ENCODE measurements at regions not wholly inside any gene's neighbourhood (a gene's known extent, or its start where the extent isn't known, plus 50 kb on each side); places are given as distances from the start of the nearest gene placed in this dataset.

DNA sequence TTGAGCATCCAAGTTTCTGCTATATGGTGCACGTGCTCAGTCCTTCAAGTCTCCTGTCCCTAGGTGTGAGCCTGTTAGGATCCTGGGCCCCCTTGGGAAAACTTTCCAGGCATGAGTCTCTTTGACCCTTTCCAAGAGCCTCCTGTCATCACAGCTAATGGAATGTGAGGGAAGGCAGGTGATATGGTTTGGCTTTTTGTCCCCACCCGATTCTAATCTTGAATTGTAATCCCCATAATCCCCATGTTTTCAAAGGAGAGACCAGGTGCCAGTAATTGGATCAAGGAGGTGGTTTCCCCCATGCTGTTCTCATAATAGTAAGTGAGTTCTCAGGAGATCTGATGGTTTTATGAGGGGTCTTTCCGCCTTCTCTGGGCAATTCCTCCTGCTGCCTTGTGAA is 265.5 kb downstream of the ATP23 start:
- Histone ChIP-seq H3K4me1 (ENCODE audit: insufficient read depth, insufficient read length) (no peaks in the 10 kb centered on the region), H3K9me3 (ENCODE audit: insufficient read depth, low read length) (no peaks in the 10 kb centered on the region), H3K9ac (ENCODE audit: insufficient read length, low read depth) (no peak overlapping the region), H3K27me3 (ENCODE audit: insufficient read depth, insufficient read length) (no peaks in the 10 kb centered on the region), H3K36me3 (ENCODE audit: insufficient read depth, insufficient read length, low read length) (no peaks in the 10 kb centered on the region), H3K4me3 (ENCODE audit: insufficient read length, low read depth) (no peak overlapping the region)
- no peak for DNase-seq (ENCODE audit: low read depth, low spot score)
- TF ChIP-seq SUZ12 (IDR thresholded peaks at IDR 0.05; ENCODE audit: extremely low read depth, insufficient read depth, insufficient read length) (no peak), YY1 (IDR thresholded peaks at IDR 0.05; ENCODE audit: insufficient read depth, insufficient read length) (no peak)

DNA sequence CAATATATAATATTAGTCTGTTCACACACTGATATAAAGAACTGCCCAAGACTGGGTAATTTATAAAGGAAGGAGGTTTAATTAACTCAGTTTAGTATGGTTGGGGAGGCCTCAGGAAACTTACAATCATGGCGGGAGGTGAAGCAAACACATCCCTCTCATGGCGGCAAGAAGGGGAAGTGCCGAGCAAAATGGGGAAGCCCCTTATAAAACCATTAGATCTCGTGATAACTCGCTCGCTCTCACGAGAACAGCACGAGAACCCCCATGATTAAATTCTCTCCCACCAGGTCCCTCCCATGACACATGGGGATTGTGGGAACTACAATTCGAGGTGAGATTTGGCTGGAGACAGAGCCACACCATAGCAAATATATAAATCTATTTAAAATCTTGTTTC is 269.8 kb downstream of the ATP23 start:
- Histone ChIP-seq H3K9ac (ENCODE audit: insufficient read length, low read depth) (no peak overlapping the region), H3K4me3 (ENCODE audit: insufficient read length, low read depth) (no peak overlapping the region), H3K36me3 (ENCODE audit: insufficient read depth, insufficient read length, low read length) (no peaks in the 10 kb centered on the region), H3K9me3 (ENCODE audit: insufficient read depth, low read length) (no peaks in the 10 kb centered on the region), H3K27me3 (ENCODE audit: insufficient read depth, insufficient read length) (no peaks in the 10 kb centered on the region), H3K4me1 (ENCODE audit: insufficient read depth, insufficient read length) (no peaks in the 10 kb centered on the region)
- no peak for DNase-seq (ENCODE audit: low read depth, low spot score)
- no peak for TF ChIP-seq YY1 (IDR thresholded peaks at IDR 0.05; ENCODE audit: insufficient read depth, insufficient read length)
- no peak for TF ChIP-seq SUZ12 (IDR thresholded peaks at IDR 0.05; ENCODE audit: extremely low read depth, insufficient read depth, insufficient read length)
- TF ChIP-seq ZNF274 (IDR thresholded peaks at IDR 0.05; ENCODE audit: low read depth, low read length), result no peak

DNA sequence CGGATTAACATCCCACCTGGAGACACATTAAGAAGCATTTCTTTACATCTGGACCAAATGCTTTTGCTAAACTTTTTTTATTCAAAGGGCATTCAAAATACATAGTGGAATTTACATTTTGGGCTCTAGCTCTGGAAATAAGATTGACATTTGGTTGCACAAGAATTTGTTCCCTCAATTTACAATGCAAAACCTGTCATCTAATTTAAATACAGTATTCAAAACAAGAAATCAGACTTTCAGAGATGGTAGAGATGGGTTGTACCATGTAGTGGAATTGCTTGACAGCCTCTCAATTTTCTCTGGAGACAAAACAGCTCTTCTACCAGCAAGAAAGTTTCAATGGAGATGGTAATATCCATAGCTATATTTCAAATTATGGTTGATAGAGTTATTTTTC is 275.8 kb downstream of the ATP23 start:
- H3K9ac ChIP-seq (ENCODE audit: insufficient read length, low read depth), result no peak overlapping the region

DNA sequence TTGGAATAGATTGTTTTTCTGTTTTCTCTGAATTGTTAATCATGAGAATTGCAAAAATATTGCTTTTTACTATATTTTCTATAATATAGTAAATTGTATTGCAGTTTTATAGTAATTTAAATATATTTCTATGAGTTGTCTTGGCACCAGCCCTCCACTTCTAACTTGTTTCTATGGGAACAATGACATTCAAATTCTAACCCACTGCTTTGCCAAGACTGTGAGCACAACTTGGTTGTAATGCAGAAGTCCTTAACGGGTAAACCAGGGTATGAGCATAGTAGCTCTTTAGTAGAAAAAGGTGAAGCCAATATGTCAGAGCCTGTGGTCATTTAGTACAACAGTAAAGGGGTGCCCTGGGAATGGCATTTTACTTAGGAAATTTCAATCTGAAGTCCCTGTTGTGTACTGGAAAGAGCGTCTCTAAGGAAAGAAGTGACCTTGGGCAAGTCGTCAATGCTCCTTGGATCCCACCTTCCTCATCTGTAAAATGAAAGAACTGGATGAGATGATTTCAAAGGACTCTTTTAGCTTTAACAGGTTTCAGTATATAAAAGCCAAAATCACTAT is 283.3 kb downstream of the ATP23 start:
- Histone ChIP-seq H3K36me3 (ENCODE audit: insufficient read depth, insufficient read length, low read length) (no peaks in the 10 kb centered on the region), H3K27me3 (ENCODE audit: insufficient read depth, insufficient read length) (no peaks in the 10 kb centered on the region), H3K9me3 (ENCODE audit: insufficient read depth, low read length) (no peaks in the 10 kb centered on the region), H3K9ac (ENCODE audit: insufficient read length, low read depth) (no peak overlapping the region), H3K4me3 (ENCODE audit: insufficient read length, low read depth) (no peak overlapping the region), H3K4me1 (ENCODE audit: insufficient read depth, insufficient read length) (no peaks in the 10 kb centered on the region)
- no peak for DNase-seq (ENCODE audit: low read depth, low spot score)
- TF ChIP-seq SUZ12 (IDR thresholded peaks at IDR 0.05; ENCODE audit: extremely low read depth, insufficient read depth, insufficient read length) (no peak), YY1 (IDR thresholded peaks at IDR 0.05; ENCODE audit: insufficient read depth, insufficient read length) (no peak), ZNF274 (IDR thresholded peaks at IDR 0.05; ENCODE audit: low read depth, low read length) (no peak)

More for the DNA sequence above, 275.8 kb downstream of the ATP23 start:
- no peak overlapping the region for H3K4me3 ChIP-seq (ENCODE audit: insufficient read length, low read depth)
- H3K27me3 ChIP-seq (ENCODE audit: insufficient read depth, insufficient read length), result no peaks in the 10 kb centered on the region
- TF ChIP-seq YY1 (IDR thresholded peaks at IDR 0.05; ENCODE audit: insufficient read depth, insufficient read length), result no peak
- no peak for TF ChIP-seq SUZ12 (IDR thresholded peaks at IDR 0.05; ENCODE audit: extremely low read depth, insufficient read depth, insufficient read length)
- no peak for TF ChIP-seq ZNF274 (IDR thresholded peaks at IDR 0.05; ENCODE audit: low read depth, low read length)
- H3K36me3 ChIP-seq (ENCODE audit: insufficient read depth, insufficient read length, low read length), result no peaks in the 10 kb centered on the region
- no peak for DNase-seq (ENCODE audit: low read depth, low spot score)
- H3K9me3 ChIP-seq (ENCODE audit: insufficient read depth, low read length), result no peaks in the 10 kb centered on the region
- no peaks in the 10 kb centered on the region for H3K4me1 ChIP-seq (ENCODE audit: insufficient read depth, insufficient read length)

DNA sequence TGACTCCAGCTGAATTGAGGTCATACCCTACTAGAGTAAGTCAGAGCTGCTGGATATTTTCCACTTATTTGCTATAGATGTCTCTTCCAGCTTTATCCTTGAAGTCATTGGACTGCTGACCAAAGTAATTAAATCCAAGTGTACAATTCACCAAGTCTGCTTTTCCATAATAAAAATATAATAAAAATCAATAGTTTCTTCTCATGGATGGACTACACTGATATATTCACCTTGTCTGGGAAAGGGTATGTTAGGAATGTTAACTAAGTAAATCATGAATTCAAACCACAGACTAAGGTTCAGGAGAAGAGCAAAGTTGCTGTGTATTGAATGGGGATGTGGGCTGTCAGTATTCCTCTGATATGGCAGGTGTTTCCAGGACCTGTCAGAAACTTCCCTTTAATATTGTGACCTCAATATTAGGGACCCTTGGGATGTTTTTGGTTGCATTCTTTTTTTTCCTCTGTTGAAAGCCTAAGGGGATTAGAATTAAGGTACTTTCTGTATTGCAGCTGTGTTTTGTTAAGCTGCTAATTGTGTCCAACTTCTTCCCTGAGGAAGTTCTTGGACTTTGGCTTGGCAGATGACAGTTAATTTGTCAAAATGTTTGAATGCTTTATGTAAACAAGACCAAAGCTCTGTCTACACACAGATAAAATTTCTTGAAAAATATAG is 284.0 kb downstream of the ATP23 start:
- H3K36me3 ChIP-seq (ENCODE audit: insufficient read depth, insufficient read length, low read length), result no peaks in the 10 kb centered on the region
- H3K4me1 ChIP-seq (ENCODE audit: insufficient read depth, insufficient read length), result no peaks in the 10 kb centered on the region
- TF ChIP-seq ZNF274 (IDR thresholded peaks at IDR 0.05; ENCODE audit: low read depth, low read length), result no peak
- TF ChIP-seq SUZ12 (IDR thresholded peaks at IDR 0.05; ENCODE audit: extremely low read depth, insufficient read depth, insufficient read length), result no peak
- no peak for TF ChIP-seq YY1 (IDR thresholded peaks at IDR 0.05; ENCODE audit: insufficient read depth, insufficient read length)

DNA sequence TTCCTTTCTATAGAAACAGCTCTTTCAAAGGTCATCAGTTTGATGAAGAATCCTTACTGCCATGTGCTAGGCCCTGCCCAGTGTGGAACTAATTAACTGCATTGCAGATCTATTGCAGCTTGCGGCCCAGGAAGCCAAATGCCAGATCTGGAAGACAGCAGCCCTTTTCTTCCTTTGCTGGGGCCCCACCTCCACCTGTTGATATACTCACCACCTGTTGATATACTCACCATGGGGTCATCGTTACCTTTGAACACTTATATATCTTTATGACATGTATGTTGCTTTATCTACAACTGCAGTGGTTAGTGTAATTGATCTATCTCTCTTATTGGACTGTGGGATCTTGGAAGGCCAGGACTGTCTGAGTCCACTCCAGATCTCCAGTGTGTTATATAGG is 292.5 kb downstream of the ATP23 start:
- no peak overlapping the region for H3K4me3 ChIP-seq (ENCODE audit: insufficient read length, low read depth)
- H3K9me3 ChIP-seq (ENCODE audit: insufficient read depth, low read length), result peaks cover 6% of the 10 kb centered on the region; the same call in 1 of the 2 replicates
- TF ChIP-seq SUZ12 (IDR thresholded peaks at IDR 0.05; ENCODE audit: extremely low read depth, insufficient read depth, insufficient read length) (no peak), YY1 (IDR thresholded peaks at IDR 0.05; ENCODE audit: insufficient read depth, insufficient read length) (no peak), ZNF274 (IDR thresholded peaks at IDR 0.05; ENCODE audit: low read depth, low read length) (no peak)
- H3K27me3 ChIP-seq (ENCODE audit: insufficient read depth, insufficient read length), result no peaks in the 10 kb centered on the region
- H3K9ac ChIP-seq (ENCODE audit: insufficient read length, low read depth), result no peak overlapping the region
- no peak for DNase-seq (ENCODE audit: low read depth, low spot score)
- no peaks in the 10 kb centered on the region for H3K4me1 ChIP-seq (ENCODE audit: insufficient read depth, insufficient read length)
- H3K36me3 ChIP-seq (ENCODE audit: insufficient read depth, insufficient read length, low read length), result no peaks in the 10 kb centered on the region

More for the DNA sequence above, 284.0 kb downstream of the ATP23 start:
- no peak overlapping the region for H3K9ac ChIP-seq (ENCODE audit: insufficient read length, low read depth)
- no peak overlapping the region for H3K4me3 ChIP-seq (ENCODE audit: insufficient read length, low read depth)
- no peaks in the 10 kb centered on the region for H3K27me3 ChIP-seq (ENCODE audit: insufficient read depth, insufficient read length)
- no peaks in the 10 kb centered on the region for H3K9me3 ChIP-seq (ENCODE audit: insufficient read depth, low read length)
- no peak for DNase-seq (ENCODE audit: low read depth, low spot score)

DNA sequence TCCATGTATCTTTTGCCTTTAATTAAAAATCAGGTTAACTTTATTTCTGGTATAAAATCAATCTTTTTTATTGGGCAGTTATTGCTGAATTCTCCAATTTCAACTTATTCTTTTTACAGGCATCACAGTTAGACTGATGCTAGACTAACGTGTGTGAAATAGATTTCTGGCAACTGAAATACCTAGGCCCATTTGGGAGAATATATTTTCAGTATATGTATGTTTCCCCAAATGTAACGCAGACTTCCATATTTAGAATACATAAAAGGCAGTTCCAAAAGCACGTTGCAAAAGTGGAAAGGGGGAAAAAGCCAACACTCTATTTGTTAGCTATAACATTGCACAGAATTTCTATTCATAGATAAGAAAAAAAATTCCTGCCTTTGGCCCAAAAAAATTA is 297.0 kb downstream of the ATP23 start:
- Histone ChIP-seq H3K36me3 (ENCODE audit: insufficient read depth, insufficient read length, low read length) (no peaks in the 10 kb centered on the region), H3K9me3 (ENCODE audit: insufficient read depth, low read length) (no peaks in the 10 kb centered on the region), H3K27me3 (ENCODE audit: insufficient read depth, insufficient read length) (no peaks in the 10 kb centered on the region), H3K9ac (ENCODE audit: insufficient read length, low read depth) (no peak overlapping the region), H3K4me3 (ENCODE audit: insufficient read length, low read depth) (no peak overlapping the region), H3K4me1 (ENCODE audit: insufficient read depth, insufficient read length) (no peaks in the 10 kb centered on the region)
- TF ChIP-seq YY1 (IDR thresholded peaks at IDR 0.05; ENCODE audit: insufficient read depth, insufficient read length), result no peak
- TF ChIP-seq SUZ12 (IDR thresholded peaks at IDR 0.05; ENCODE audit: extremely low read depth, insufficient read depth, insufficient read length), result no peak
- TF ChIP-seq ZNF274 (IDR thresholded peaks at IDR 0.05; ENCODE audit: low read depth, low read length), result no peak
- DNase-seq (ENCODE audit: low read depth, low spot score), result no peak
